NCI-H128 (cell line): ENCODE measurements at regions not wholly inside any gene's neighbourhood (a gene's known extent, or its start where the extent isn't known, plus 50 kb on each side); places are given as distances from the start of the nearest gene placed in this dataset.
"Not testable (repeated sequence)": the region's sequence is repeated elsewhere in the genome, so short reads cannot be mapped to it uniquely, and the experiment has no call there.

ENCODE experiments used
- DNase-seq: peaks from one replicate; lab custom pipeline; 2025; ENCODE audit not compliant: unreplicated experiment; lab: John Stamatoyannopoulos, UW

DNA sequence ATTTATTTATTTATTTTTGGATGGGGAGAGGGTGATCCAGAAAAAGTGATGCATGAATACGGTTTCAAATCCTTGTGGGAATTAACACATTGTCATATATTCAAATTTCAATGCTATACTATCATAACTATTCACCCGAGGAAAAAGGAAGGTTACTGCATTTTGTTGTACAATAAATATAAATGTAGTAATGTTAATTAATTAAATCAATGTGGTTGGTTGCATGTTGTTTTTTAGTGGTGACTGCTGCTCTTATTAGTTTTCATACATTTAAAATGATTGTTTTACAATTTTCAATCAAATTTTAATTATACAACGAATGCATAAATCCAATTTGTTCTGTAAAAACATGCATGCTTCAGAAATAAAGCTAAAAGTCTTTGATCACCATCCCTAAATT is 180.5 kb downstream of the ZFP64 start:
- DNase-seq: no peak

DNA sequence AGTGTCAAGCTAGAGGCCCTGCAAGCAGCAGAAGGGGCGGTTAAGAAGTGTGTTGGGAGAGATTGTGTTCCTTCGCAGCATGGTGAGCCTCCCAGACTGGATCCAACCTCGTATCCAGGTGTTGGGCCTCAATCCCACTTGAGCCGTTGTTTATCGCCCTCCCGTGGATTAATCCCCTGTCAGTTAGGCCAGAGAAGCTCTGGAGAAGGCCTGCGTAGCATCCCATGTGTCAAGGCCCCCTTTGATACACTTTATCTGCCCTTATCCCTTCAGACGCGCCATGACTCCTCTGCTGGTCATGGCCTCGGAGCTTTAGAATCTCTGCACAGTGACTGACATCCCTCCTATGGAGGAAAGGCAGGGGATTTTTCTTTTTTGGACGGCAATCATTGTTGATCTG is 181.0 kb downstream of the ZFP64 start:
- no peak for DNase-seq

DNA sequence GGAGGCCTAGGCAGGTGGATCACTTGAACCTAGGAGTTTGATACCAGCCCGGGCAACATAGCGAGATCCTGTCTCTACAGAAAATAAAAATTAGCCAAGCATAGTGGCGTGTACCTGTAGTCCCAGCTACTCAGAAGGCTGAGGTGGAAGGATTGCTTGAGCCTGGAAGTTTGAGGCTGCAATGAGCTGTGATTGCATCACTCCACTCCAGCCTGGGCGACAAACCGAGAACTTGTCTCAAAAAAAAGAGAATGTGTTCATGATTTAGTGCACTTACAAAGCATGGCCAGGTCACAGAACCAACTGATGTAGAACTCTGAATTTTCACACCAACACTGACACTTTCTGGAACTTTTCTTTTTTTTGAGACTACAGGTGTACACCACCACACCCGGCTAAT is 182.7 kb downstream of the ZFP64 start:
- DNase-seq: no peak

DNA sequence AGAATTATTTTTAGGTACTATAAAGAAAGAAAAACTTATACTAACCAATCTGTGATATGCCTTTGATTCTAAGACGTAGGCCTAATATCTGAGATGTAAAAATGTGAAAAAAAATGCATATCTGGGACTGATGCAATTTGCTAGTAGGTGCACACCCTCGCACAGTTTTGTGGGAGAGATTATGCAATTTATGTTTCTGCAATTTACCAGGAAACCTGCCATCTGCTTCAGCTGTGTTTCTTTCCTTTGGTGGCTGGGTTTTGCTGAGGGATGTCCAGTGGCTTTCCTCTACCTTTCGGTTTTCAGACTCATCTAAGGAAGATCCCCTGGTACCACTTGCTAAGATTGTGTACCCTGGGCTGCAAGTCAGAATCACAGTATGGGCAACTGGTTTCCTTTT is 186.9 kb downstream of the ZFP64 start:
- no peak for DNase-seq

DNA sequence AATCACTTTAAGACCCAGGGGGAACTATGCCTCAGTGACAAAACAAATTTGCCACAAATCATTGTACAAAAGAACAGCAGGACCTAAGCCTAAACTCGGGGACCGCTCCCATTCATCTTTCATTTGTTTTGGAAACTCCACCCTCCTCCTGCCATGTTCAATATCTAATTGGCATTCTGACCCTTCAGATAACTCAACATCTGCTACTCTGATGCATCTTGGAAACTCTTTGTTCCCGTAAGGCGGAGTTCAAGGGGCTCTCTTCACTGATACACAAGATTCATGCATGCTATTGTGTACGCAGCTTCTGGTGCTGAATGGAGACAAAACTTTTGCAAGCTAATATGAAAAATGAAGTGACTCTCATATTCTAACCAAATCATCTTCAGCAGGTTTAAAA is 187.6 kb downstream of the ZFP64 start:
- no peak for DNase-seq

DNA sequence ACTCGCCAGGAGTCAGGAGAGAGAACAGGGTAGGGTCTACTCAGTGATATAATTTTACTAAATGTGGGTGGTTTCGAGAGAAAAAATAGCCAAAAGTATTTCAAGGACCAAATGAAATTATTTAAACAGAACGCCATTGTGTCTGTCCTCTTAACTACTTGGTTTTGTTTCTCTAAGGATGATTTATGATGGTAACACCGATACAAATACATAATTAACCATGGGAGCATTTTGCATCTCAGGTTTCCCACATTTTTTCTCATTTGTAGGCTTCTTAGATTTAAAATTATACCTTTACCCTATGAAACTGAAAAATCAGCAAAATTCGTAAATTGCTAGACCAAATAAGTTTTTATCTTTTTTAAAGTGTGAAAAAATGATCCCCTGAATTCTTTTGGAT is 188.2 kb downstream of the ZFP64 start:
- no peak for DNase-seq

DNA sequence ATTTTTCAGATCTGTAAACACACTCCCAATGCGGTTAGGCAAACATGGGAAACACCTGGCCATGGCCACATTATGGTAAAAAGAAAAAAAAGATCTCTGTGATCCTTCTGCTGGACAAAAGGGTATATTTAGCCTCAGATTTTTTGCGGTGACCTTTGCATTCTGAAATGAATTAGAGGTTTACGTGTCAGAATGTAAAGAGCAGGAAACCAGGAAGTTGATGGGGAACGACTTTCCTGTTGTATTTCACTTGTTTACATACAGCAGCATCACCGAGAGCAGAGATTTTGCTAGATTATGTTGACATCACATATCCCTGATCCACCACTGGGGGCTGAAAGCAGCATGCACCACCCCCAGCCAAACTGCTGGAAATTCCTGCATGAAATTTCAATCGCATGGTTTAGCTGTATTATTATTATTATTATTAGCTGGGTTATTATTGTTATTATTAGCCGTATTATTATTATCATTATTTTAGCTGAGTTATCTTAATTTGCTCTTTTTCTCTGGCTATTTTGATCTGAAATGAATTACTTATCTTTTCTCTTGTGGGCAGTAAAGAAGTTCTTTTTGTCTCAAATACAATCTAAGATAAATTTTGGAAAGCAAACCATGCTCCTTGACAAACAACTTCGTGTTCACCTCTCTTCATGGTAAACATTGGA is 189.4 kb downstream of the ZFP64 start:
- no peak for DNase-seq

DNA sequence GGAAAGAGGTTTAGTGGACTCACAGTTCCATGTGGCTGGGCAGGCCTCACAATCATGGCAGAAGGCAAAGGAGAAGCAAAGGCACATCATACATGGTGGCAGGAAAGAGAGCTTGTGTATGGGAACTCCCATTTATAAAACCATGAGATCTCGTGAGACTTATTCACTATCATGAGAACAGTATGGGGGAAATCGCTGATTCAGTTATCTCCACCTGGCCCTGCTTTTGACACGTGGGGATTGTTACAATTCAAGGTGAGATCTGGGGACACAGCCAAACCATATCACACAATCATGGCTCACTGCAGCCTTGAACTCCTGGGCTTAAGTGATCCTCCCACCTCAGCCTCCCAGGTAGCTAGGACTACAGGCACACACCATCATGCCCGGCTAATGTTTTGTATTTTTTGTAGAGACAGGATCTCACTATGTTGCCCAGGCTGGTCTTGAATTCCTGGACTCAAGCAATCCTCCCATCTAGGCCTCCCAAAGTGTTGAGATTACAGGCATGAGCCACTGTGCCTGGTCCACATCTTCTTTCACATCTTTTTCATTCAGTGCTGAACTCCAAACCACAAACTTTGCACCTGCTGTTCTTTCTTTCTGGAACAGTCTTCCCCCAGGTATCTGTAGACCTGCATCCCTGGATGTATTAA is 194.2 kb downstream of the ZFP64 start:
- DNase-seq: not testable (repeated sequence)

DNA sequence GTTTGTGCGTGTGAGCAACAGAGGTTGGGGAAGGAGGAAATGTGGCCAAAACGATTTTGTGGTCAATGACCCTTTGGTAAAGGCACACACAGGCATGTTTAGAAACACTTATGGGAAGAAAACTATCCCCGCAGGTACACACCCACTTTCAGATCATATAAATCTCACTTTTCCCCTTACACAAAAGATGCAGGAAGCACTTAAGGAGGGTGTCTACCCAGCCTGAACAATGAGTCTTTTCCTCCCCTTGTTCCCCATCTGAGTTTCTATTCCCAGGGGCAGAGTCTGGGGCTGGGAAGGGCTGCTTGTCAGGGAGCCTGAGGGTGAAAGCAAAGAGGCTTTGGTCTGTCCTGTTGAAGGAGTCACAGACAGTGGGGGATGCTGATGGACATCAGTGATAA is 193.2 kb upstream of the SALL4 start:
- no peak for DNase-seq

DNA sequence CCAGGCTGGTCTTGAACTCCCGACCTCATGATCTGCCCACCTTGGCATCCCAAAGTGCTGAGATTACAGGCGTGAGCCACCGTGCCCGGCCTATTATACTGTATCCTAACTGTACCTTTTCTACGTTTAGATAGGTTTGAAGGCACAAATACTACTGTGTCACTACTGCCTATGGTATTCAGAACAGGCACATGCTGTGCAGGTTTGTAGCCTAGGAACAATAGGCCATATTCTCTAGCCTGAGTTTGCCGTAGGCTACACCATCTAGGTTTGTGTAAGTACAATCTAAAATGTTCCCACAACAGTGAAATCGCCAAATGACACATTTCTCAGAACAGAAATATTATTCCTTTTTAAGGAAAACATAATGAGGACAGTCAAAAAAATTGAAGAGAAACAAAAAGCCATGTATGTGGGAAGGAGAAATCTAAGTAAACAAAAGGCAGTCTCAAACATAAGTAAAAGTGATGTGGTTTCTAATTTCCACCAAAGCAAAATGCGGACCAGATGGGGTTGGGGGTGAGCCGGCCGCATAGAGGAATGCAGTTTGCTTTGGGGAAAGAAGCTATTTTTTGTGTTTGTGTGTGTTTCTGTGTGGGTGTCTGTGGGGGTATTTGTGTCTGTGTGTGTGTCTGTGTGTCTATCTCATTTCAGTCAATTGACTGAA is 192.6 kb upstream of the SALL4 start:
- no peak for DNase-seq

DNA sequence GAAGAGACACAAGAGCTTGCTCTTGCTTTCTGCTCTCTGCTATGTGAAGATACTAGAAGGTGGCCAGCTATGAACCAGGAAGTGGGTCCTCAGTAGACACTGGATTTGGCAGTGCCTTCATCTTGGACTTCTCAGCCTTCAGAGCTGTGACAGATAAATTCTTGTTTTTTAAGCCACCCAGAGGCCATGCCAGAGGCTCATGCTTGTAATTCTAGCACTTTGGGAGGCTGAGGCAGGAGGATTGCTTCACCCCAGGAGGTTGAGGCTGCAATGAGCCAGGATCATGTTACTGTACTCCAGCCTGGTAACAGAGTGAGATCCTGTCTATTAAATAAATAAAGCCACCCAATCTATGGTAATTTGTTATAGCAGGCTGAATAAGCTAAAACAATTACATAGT is 185.5 kb upstream of the SALL4 start:
- no peak for DNase-seq

DNA sequence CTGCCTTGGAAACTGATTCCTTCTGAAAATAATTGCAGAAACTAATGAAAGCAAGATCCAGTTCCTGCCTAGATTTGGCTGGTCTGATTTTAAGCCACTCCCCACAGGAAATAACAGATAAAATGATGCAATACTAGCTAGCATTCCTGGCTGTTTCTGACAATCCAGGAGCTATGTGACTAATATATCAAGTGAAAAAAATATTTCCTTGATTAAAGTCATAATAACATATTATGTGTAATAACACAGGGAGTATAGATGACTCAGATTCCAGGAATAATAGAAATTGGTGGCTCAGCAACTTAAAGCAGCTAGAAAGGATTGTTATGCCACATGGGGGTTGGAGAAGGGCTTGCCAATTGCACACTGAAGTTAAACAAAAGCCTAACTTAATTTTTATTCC is 182.7 kb upstream of the SALL4 start:
- DNase-seq: no peak

DNA sequence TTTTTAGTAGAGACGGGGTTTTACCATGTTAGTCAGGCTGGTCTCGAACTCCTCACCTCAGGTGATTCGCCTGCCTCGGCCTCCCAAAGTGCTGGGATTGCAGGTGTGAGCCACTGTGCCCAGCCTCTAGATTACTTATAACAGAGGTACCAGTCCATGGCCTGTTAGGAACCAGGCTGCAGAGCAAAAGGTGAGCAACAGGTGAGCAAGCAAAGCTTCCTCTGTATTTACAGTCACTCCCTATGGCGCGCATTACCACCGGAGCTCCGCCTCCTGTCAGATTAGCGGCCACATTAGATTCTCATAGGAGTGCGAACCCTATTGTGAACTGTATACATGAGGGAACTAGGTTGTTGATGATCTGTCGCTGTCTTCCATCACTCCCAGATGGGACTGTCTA is 178.0 kb upstream of the SALL4 start:
- DNase-seq: no peak

DNA sequence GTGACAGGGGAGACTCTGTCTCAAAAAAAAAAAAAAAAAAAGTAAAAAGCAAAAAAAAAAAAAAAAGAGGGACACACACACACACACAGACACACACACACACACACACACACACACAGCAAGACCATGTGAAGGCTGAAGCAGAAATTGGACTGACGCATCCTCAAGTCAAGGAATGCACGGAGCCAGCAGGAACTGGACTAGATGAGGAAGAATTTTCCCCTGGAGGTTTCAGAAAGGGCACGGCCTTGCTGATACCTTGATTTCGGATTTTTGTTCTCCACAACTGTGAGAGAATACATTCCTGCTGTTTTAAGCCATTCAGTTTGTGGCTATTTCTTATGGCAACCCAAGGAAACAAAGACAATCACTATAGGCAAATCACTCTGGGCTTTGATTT is 176.9 kb upstream of the SALL4 start:
- no peak for DNase-seq

DNA sequence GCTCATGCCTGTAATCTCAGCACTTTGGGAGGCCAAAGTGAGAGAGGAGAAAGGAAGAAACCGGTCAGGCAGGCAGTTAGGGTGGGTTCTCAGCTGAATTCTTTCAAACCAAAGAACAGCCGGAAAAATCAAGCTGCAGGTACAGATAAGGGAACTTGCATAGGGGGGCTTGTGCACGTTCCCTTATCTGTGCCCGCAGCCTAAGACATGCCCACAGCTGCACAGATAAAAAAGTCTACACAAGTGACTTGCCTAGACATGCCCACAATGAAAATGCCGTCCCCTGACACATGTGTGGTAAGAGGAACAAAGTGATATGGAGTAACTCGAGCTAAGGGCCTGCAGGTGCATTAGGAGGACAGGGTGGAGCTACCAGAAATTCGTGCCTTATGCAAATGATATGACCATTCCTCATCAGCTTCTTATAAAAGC is 175.8 kb upstream of the SALL4 start:
- DNase-seq: no peak

DNA sequence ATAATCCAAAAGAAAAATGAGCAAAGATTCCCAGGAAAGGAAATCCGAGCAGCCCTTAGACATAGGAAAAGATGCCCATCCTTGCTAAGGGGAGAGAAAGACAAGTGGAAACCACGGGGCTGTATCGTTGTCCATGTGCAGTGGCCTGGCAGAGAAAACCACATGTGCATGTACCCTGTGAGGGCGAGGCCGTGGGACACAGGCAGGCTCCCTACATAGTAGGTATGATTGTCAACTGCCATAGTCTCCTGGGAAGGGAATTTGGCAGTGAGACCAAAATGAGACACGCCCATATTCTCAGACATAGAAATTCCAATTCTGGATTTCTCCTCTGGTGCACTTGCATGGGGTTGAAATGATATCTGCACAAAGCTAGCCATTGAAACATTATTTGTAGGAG is 169.7 kb upstream of the SALL4 start:
- DNase-seq: no peak

DNA sequence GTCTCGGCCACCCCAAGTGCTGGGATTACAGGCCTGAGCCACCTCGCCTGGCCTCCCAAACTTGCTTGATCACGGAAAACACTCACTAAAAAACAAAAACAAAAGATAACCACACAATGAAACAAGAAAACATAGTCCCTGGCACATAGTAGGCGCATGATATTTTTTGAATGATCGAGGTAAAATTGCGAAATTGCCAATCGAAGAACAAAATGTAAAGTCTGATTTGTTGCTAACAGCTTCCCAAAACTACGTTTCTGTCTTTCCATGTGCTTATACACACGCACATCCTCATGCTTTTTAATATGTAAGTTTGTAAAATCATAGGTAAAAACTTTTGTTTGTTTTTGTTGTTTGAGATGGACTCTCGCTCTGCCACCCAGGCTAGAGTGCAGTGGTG is 168.5 kb upstream of the SALL4 start:
- no peak for DNase-seq

DNA sequence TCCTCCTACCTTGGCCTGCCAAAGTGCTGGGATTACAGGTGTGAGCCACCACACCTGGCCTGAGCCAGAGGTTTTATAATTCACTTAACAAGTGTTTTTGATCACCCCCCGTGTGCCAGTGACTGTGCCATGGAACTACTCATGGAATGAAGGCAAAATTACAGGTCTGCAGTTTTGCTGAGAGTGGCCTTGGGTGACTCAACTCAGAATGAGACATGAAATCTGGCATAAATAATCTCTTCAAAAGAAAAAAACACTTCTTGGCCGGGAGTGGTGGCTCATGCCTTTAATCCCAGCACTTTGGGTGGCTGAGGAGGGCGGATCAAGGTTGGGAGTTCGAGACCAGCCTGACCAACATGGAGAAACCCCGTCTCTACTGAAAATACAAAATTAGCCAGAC is 166.9 kb upstream of the SALL4 start:
- no peak for DNase-seq

DNA sequence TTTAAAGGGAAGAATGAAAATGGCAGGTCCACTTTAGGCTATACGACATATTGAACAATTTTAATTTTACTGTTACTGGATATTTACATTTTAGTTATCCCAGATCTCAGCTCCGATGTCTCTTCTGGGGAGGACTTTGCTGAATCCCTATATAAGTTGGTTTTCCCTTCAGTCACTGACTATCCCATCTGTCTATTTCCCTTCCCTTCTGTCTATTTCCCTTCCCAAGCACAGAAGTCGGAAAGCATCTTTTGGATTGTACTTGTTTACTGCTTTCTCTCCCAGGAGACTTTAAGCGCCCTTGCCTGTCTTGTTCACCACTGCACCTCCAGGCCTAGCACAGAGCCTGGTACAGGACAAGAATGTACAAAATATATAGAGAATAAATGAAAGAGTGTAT is 165.8 kb upstream of the SALL4 start:
- no peak for DNase-seq

DNA sequence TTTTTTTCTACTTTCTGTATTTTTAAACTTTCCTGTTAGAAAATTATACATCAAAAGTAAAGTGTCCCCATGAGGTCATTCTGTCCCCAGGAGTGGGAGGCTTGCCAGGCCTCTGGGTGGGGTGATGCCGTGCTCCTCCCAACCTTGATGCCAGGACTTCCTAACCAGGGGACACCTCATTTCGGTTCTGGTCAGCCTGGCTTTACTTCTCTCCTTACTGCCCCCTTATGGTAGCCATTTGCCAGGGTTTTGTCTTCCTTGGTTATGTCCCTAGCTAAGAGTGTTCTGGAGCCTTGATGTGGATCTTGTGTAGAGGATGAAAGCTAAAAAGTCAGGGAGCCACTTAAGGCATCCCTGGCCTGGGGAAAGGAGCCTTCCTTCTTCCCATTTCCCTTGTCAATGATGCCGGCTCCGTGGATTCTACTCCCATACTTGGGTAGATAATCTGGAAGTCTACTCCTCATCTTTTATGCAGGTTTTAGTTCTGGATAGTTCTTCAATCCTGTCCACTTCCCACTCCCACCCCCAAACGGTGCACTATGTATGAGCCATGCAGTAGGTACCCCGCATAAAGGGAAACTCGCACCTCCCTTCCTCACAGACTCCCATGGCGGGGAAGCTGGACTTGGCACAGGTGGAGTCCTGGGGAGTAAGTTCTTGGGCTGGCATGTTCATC is 164.1 kb upstream of the SALL4 start:
- DNase-seq: no peak

DNA sequence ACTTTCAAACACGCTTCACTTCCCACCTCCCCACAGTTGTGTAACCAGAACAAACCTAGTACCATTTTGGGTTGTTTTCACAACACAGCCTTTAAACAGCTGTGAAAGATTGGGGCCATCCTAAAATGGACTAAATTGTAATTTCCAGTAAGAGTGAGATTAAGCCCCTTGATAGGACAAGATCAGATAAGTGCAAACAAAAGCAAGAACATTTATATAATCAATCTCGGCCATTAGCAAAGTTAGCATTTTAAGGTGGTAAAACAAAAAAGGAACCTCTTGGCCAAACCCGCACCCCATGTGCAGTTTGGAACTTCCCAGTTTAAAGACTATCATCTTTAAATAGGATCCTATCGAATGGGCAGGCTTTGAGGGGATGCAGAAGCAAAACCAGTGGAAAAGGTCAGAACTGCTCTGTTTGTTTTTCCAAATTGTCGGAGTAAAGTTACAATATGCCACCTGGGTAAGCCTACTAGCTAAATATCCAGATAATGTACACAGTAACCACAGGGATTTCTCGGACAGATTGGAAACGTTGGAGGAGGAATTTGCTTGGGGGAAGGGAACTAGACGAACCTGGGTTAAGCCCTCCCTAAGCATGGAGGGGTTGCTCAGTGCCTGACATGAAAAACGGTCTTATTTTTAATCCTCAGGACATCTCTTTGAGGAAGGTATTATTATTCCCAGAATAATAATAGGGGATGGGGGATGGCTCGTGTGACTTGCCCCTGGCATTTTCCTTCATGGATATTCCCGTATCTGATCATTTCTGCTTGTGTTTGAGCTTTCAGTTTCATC is 159.8 kb upstream of the SALL4 start:
- no peak for DNase-seq
